Neural progenitor cell (in vitro differentiated cells): ENCODE measurements at regions not wholly inside any gene's neighbourhood (a gene's known extent, or its start where the extent isn't known, plus 50 kb on each side); places are given as distances from the start of the nearest gene placed in this dataset.

ENCODE experiments used
- DNase-seq: peaks from one replicate; pipeline ENCODE4 v3.0.0-alpha.2; 2016; ENCODE audit warnings: low spot score
- H2AFZ ChIP-seq: fragments of 200-600 bp; sonication (generic); replicated peaks from 2 replicates; pipeline ENCODE4 v1.6.1; 2016; ENCODE audit warnings: antibody characterized with exemption
- H3F3A ChIP-seq: fragments of 200-600 bp; sonication (generic); 2 replicates; pipeline ENCODE4 v1.6.1; 2016; ENCODE audit warnings: antibody characterized with exemption, low read depth
- H3K27ac ChIP-seq: fragments of 200-600 bp; sonication (generic); 2 replicates; pipeline ENCODE4 v1.5.1; 2016; ENCODE audit warnings: mild to moderate bottlenecking
- H3K27me3 ChIP-seq: fragments of 200-600 bp; sonication (generic); 2 replicates; pipeline ENCODE4 v1.6.1; 2016; ENCODE audit warnings: mild to moderate bottlenecking, moderate library complexity
- H3K36me3 ChIP-seq: fragments of 200-600 bp; sonication (generic); 2 replicates; pipeline ENCODE4 v1.5.1; 2016
- H3K4me1 ChIP-seq: fragments of 200-600 bp; sonication (generic); 2 replicates; pipeline ENCODE4 v1.6.1; 2016; ENCODE audit warnings: mixed run types
- H3K4me2 ChIP-seq: fragments of 200-600 bp; sonication (generic); 2 replicates; pipeline ENCODE4 v1.6.1; 2016
- H3K4me3 ChIP-seq: fragments of 200-600 bp; sonication (generic); 2 replicates; pipeline ENCODE4 v1.5.1; 2016
- H3K79me2 ChIP-seq: fragments of 200-600 bp; sonication (generic); 2 replicates; pipeline ENCODE4 v1.6.1; 2016; ENCODE audit warnings: low read depth
- H3K9ac ChIP-seq: fragments of 200-600 bp; sonication (generic); 2 replicates; pipeline ENCODE4 v1.6.1; 2016
- H3K9me3 ChIP-seq: fragments of 200-600 bp; sonication (generic); 2 replicates; pipeline ENCODE4 v1.5.1; 2016; ENCODE audit warnings: low read depth
- H4K20me1 ChIP-seq: fragments of 200-600 bp; sonication (generic); 2 replicates; pipeline ENCODE4 v1.6.1; 2016; ENCODE audit warnings: low read depth
- H3K27ac Mint-ChIP-seq: 3 replicates; pipeline ENCODE4 v1.8.0; 2021; ENCODE audit warnings: mixed read lengths
- H3K27me3 Mint-ChIP-seq: 2 replicates; pipeline ENCODE4 v1.8.0; 2022; ENCODE audit warnings: low read depth, mild to moderate bottlenecking, inconsistent platforms, moderate library complexity, mixed read lengths; ENCODE audit not compliant: insufficient read depth
- H3K36me3 Mint-ChIP-seq: 3 replicates; pipeline ENCODE4 v1.8.0; 2021; ENCODE audit warnings: mixed read lengths
- H3K4me1 Mint-ChIP-seq: 3 replicates; pipeline ENCODE4 v1.8.0; 2021; ENCODE audit warnings: mixed read lengths
- H3K4me3 Mint-ChIP-seq: 3 replicates; pipeline ENCODE4 v1.8.0; 2021; ENCODE audit warnings: mild to moderate bottlenecking, moderate library complexity, mixed read lengths
- H3K9me3 Mint-ChIP-seq: 3 replicates; pipeline ENCODE4 v1.8.0; 2020; ENCODE audit warnings: mixed read lengths
- CTCF ChIP-seq: fragments of 200-600 bp; sonication (generic); IDR thresholded peaks from 2 replicates; pipeline ENCODE4 v1.5.1; 2017; ENCODE audit warnings: antibody characterized with exemption, mild to moderate bottlenecking
- EZH2 ChIP-seq: fragments of 200-600 bp; sonication (generic); IDR thresholded peaks from 2 replicates; pipeline ENCODE4 v1.6.1; 2017; ENCODE audit warnings: antibody characterized with exemption, mild to moderate bottlenecking, moderate library complexity
- EZH2phosphoT487 ChIP-seq: fragments of 200-600 bp; sonication (generic); IDR thresholded peaks from 2 replicates; pipeline ENCODE4 v1.6.1; 2017; ENCODE audit warnings: antibody characterized with exemption

GRCh38 chr1:95956215-95956614 is 722.2 kb downstream of the RWDD3 start:
- Histone ChIP-seq H3K4me2 (no peak overlapping the region), H3K9me3 (no peaks in the 10 kb centered on the region), H3K36me3 (no peaks in the 10 kb centered on the region), H3K4me3 (no peak overlapping the region), H3K79me2 (no peaks in the 10 kb centered on the region), H3K9ac (no peak overlapping the region), H3K4me1 (no peaks in the 10 kb centered on the region), H3F3A (no peaks in the 10 kb centered on the region), H3K27me3 (no peaks in the 10 kb centered on the region), H2AFZ (no peak overlapping the region), H3K27ac (no peak overlapping the region), H4K20me1 (no peaks in the 10 kb centered on the region)
- DNase-seq: no peak
- Mint-ChIP-seq H3K4me3 (no peak overlapping the region), H3K4me1 (peaks cover 4% of the 10 kb centered on the region), H3K27ac (no peak overlapping the region), H3K36me3 (no peaks in the 10 kb centered on the region), H3K9me3 (peaks cover 4% of the 10 kb centered on the region), H3K27me3 (no peaks in the 10 kb centered on the region)
- TF ChIP-seq EZH2phosphoT487 (no peak), CTCF (no peak), EZH2 (no peak)

GRCh38 chr1:95957748-95958147 is 723.7 kb downstream of the RWDD3 start:
- Mint-ChIP-seq H3K4me1 (peaks cover 4% of the 10 kb centered on the region), H3K27ac (no peak overlapping the region), H3K9me3 (peaks cover 6% of the 10 kb centered on the region), H3K4me3 (no peak overlapping the region), H3K36me3 (no peaks in the 10 kb centered on the region), H3K27me3 (no peaks in the 10 kb centered on the region)
- H3K4me1 ChIP-seq: no peaks in the 10 kb centered on the region
- no peak overlapping the region for H2AFZ ChIP-seq
- TF ChIP-seq EZH2 (no peak), EZH2phosphoT487 (no peak), CTCF (no peak)
- H3K27me3 ChIP-seq: no peaks in the 10 kb centered on the region
- H3K79me2 ChIP-seq: no peaks in the 10 kb centered on the region
- no peak overlapping the region for H3K27ac ChIP-seq
- H3K4me3 ChIP-seq: no peak overlapping the region
- DNase-seq: no peak
- H3F3A ChIP-seq: no peaks in the 10 kb centered on the region
- H3K9me3 ChIP-seq: no peaks in the 10 kb centered on the region
- no peaks in the 10 kb centered on the region for H4K20me1 ChIP-seq
- H3K36me3 ChIP-seq: no peaks in the 10 kb centered on the region
- H3K4me2 ChIP-seq: no peak overlapping the region
- H3K9ac ChIP-seq: no peak overlapping the region

- Mint-ChIP-seq H3K9me3 (peaks cover 8% of the 10 kb centered on the region), H3K36me3 (no peaks in the 10 kb centered on the region), H3K27ac (no peak overlapping the region), H3K4me1 (no peaks in the 10 kb centered on the region), H3K4me3 (no peak overlapping the region), H3K27me3 (peaks cover 2% of the 10 kb centered on the region)
- no peak overlapping the region for H3K4me3 ChIP-seq
- H3K27me3 ChIP-seq: no peaks in the 10 kb centered on the region
- H3K9ac ChIP-seq: no peak overlapping the region
- H3F3A ChIP-seq: no peaks in the 10 kb centered on the region
- H3K4me2 ChIP-seq: no peak overlapping the region
- no peak for DNase-seq
- H3K36me3 ChIP-seq: no peaks in the 10 kb centered on the region
- no peak overlapping the region for H3K27ac ChIP-seq
- no peak for TF ChIP-seq EZH2
- TF ChIP-seq CTCF: no peak
- TF ChIP-seq EZH2phosphoT487: no peak
- no peak overlapping the region for H2AFZ ChIP-seq
- H4K20me1 ChIP-seq: no peaks in the 10 kb centered on the region
- H3K9me3 ChIP-seq: no peaks in the 10 kb centered on the region
- H3K79me2 ChIP-seq: no peaks in the 10 kb centered on the region
- no peaks in the 10 kb centered on the region for H3K4me1 ChIP-seq
Observed at GRCh38 chr1:95966866-95967265, 732.9 kb downstream of the RWDD3 start.

GRCh38 chr1:95974586-95974985 is 740.6 kb downstream of the RWDD3 start:
- no peak overlapping the region for H3K4me3 Mint-ChIP-seq
- Histone ChIP-seq H3K4me2 (no peak overlapping the region), H2AFZ (no peak overlapping the region), H3K79me2 (no peaks in the 10 kb centered on the region), H3K4me1 (no peaks in the 10 kb centered on the region), H3K27me3 (no peaks in the 10 kb centered on the region), H3K27ac (no peak overlapping the region), H3K9ac (no peak overlapping the region), H3K36me3 (no peaks in the 10 kb centered on the region), H3K4me3 (no peak overlapping the region), H3K9me3 (no peaks in the 10 kb centered on the region), H3F3A (no peaks in the 10 kb centered on the region), H4K20me1 (no peaks in the 10 kb centered on the region)
- no peaks in the 10 kb centered on the region for H3K4me1 Mint-ChIP-seq
- peaks cover 6% of the 10 kb centered on the region for H3K9me3 Mint-ChIP-seq
- no peak for DNase-seq
- no peak overlapping the region for H3K27ac Mint-ChIP-seq
- H3K27me3 Mint-ChIP-seq: no peaks in the 10 kb centered on the region
- H3K36me3 Mint-ChIP-seq: no peaks in the 10 kb centered on the region
- TF ChIP-seq EZH2 (no peak), CTCF (no peak), EZH2phosphoT487 (no peak)
